K562 (cell line): ENCODE measurements at regions not wholly inside any gene's neighbourhood (a gene's known extent, or its start where the extent isn't known, plus 50 kb on each side); places are given as distances from the start of the nearest gene placed in this dataset.

Source experiments
- ATAC-seq: fragments of 200-7000 bp; cut with Tn5 transposase; 3 replicates; pipeline ENCODE4 v1.9.1; 2020; ENCODE audit warnings: moderate library complexity
- BruUV-seq: library from RNA; stranded (reverse); fragments of 400-500 nt; replicated peaks from 2 replicates; lab custom pipeline; 2021; lab: Mats Ljungman, UMichigan
- CTCF ChIA-PET: fragments of 300-600 bp; formaldehyde crosslinking; extraction: SDS; loops from one replicate; lab custom pipeline; 2021; ENCODE audit warnings: low intra/inter-chr PET ratio; lab: Yijun Ruan, JAX
- POLR2A ChIA-PET: fragments of 300-600, 350-650 bp; sonication (Branson Sonifier 250); formaldehyde crosslinking; extraction: SDS; loops from one replicate; lab custom pipeline; 2021; ENCODE audit warnings: antibody characterized with exemption, inconsistent platforms; lab: Yijun Ruan, JAX
- DNase-seq, 4 experiments: peaks; one replicate each; pipeline versions ENCODE4 v3.0.0 to v3.0.0-alpha.2; 2011 to 2018; ENCODE audit warnings: low spot score in 3 of 4, mixed read lengths in 3 of 4; ENCODE audit errors: extremely low read depth in 1 of 4
- FAIRE-seq: peaks from 2 replicates; lab custom pipeline; 2011; peaks lifted over from hg19 to GRCh38; lab: Jason Lieb, UNC
- H2AFZ ChIP-seq: 2 replicates; pipeline ENCODE4 v1.6.0; 2011; ENCODE audit warnings: low read depth, low read length, control low read depth, inconsistent platforms
- H3K27ac ChIP-seq: fragments of 200-600 bp; 3 replicates; pipeline ENCODE4 v1.8.0; 2011; ENCODE audit warnings: low read depth, mild to moderate bottlenecking, control low read depth, inconsistent platforms, low read length, moderate library complexity, mixed read lengths; ENCODE audit errors: extremely low read depth
- H3K27me3 ChIP-seq, 2 experiments: fragments of 300-600 bp in 1 of 2; 2 replicates in 1 of 2; 3 replicates in 1 of 2; pipeline versions ENCODE4 v1.6.0 to v1.8.0; 2011; ENCODE audit warnings: inconsistent platforms in 2 of 2, low read length in 2 of 2, mild to moderate bottlenecking in 1 of 2, mixed read lengths in 1 of 2, moderate library complexity in 1 of 2; ENCODE audit not compliant: control insufficient read depth in 2 of 2, insufficient read depth in 2 of 2
- H3K36me3 ChIP-seq: fragments of 300-600 bp; 3 replicates; pipeline ENCODE4 v1.8.0; 2011; ENCODE audit warnings: mild to moderate bottlenecking, low read length, inconsistent platforms; ENCODE audit not compliant: control insufficient read depth, insufficient read depth
- H3K4me1 ChIP-seq, 2 experiments: fragments of 200-600 bp in 1 of 2; replicated peaks in 1 of 2; 2 replicates in 1 of 2; 3 replicates in 1 of 2; pipeline versions ENCODE4 v1.5.1 to v1.8.0; 2011; ENCODE audit warnings: inconsistent platforms in 2 of 2, low read length in 2 of 2, mild to moderate bottlenecking in 1 of 2, mixed read lengths in 1 of 2, moderate library complexity in 1 of 2; ENCODE audit not compliant: control insufficient read depth in 2 of 2, insufficient read depth in 2 of 2
- H3K4me2 ChIP-seq: 2 replicates; pipeline ENCODE4 v1.6.1; 2011; ENCODE audit warnings: low read length, control low read depth, inconsistent platforms, mixed read lengths; ENCODE audit not compliant: insufficient read depth
- H3K4me3 ChIP-seq: fragments of 200-600 bp; sonication (generic), shearing (Covaris generic); 2 replicates; pipeline ENCODE4 v1.5.1; 2016; ENCODE audit warnings: control low read depth, inconsistent platforms
- H3K79me2 ChIP-seq: fragments of 200-600 bp; 3 replicates; pipeline ENCODE4 v1.8.0; 2011; ENCODE audit warnings: low read length, inconsistent platforms; ENCODE audit not compliant: control insufficient read depth, insufficient read depth
- H3K9ac ChIP-seq, 2 experiments: 2 replicates each; pipeline versions ENCODE4 v1.6.0 to v1.6.1; 2011; ENCODE audit warnings: low read depth in 2 of 2, low read length in 2 of 2, control low read depth in 1 of 2, inconsistent platforms in 1 of 2, mild to moderate bottlenecking in 1 of 2, mixed read lengths in 1 of 2; ENCODE audit not compliant: insufficient read depth in 1 of 2
- H3K9me1 ChIP-seq: one replicate; pipeline ENCODE4 v1.6.0; 2011; ENCODE audit warnings: inconsistent platforms, mild to moderate bottlenecking, low read length, moderate library complexity; ENCODE audit not compliant: control insufficient read depth, insufficient read depth
- H3K9me3 ChIP-seq: replicated peaks from 2 replicates; pipeline ENCODE4 v1.5.1; 2011; ENCODE audit warnings: low read depth, low read length, inconsistent platforms; ENCODE audit not compliant: control insufficient read depth, insufficient read depth
- H4K20me1 ChIP-seq: replicated peaks from 2 replicates; pipeline ENCODE4 v1.6.1; 2011; ENCODE audit warnings: low read length, inconsistent platforms, mixed read lengths; ENCODE audit not compliant: control insufficient read depth, insufficient read depth
- CBX2 ChIP-seq: fragments of 200-600 bp; sonication (generic); IDR thresholded peaks from one replicate; pipeline ENCODE4 v1.6.1; 2012; ENCODE audit warnings: mild to moderate bottlenecking, low read length, inconsistent platforms; ENCODE audit not compliant: insufficient read depth, poor library complexity, severe bottlenecking
- TAF7 ChIP-seq: fragments of 450-650 bp; IDR thresholded peaks from 2 replicates; pipeline ENCODE4 v1.6.1; 2016; ENCODE audit warnings: missing genetic modification characterization, missing compliant biosample characterization
- ZNF431 ChIP-seq: sonication (generic); formaldehyde crosslinking; IDR thresholded peaks from 2 replicates; pipeline ENCODE4 v1.8.0; 2022; ENCODE audit warnings: mild to moderate bottlenecking, missing genetic modification reagents
- ZNF609 ChIP-seq: sonication (generic); formaldehyde crosslinking; IDR thresholded peaks from 2 replicates; pipeline ENCODE4 v1.8.1; 2023; ENCODE audit warnings: missing genetic modification reagents, mild to moderate bottlenecking, borderline replicate concordance
- ZZZ3 ChIP-seq: fragments of 450-650 bp; IDR thresholded peaks from 2 replicates; pipeline ENCODE4 v1.6.1; 2016; ENCODE audit warnings: antibody characterized with exemption, mild to moderate bottlenecking, moderate library complexity
- WGBS: fragments of 100-300 bp; shearing (Covaris generic); methylation state at CpG from one replicate; pipeline ENCODE4 v1.1.6; 2016; ENCODE audit warnings: low coverage, mixed read lengths; ENCODE audit not compliant: insufficient coverage; ENCODE audit errors: missing lambda C conversion rate; 5-methylcytosine and 5-hydroxymethylcytosine counted together
- in situ Hi-C: fragments of 300-500 bp; cut with MboI; formaldehyde crosslinking; loops from 4 replicates; pipeline ENCODE4 v1.15.0; 2018; ENCODE audit warnings: inconsistent platforms, mixed read lengths
- intact Hi-C: fragments of 100-400 bp; cut with micrococcal nuclease; formaldehyde crosslinking; loops from 2 replicates; pipeline ENCODE4 v1.14.2; 2022

GRCh38 chr17:79415365-79415764, 195.5 kb downstream of the RBFOX3 start:
- intact Hi-C loops, result no loop called here
- DNase-seq, result no peak
- H3K9ac ChIP-seq, result no peak overlapping the region
- BruUV-seq, result no TSS peak
- no peaks in the 10 kb centered on the region for H3K79me2 ChIP-seq
- peaks cover 2% of the 10 kb centered on the region; the same call in 1 of the 2 replicates for H3K9me3 ChIP-seq
- no peak overlapping the region for H2AFZ ChIP-seq
- peaks cover 0 to 2% of the 10 kb centered on the region in 2 experiments; a peak in 1 of 5 replicates for H3K4me1 ChIP-seq
- H3K36me3 ChIP-seq, result no peaks in the 10 kb centered on the region
- CTCF ChIA-PET, result interaction anchor here (0.6 kb wide), 1 partner anchor 15 kb away, joined by 4 read pairs; no protein-coding TSS in a partner anchor
- in situ Hi-C loops, result no loop called here
- ATAC-seq, result no peak
- no peak overlapping the region for H3K4me2 ChIP-seq
- TF ChIP-seq TAF7 (no peak), ZZZ3 (no peak), CBX2 (no peak), ZNF431 (CRISPR knock-in tag) (no peak), ZNF609 (CRISPR knock-in tag) (no peak)
- no peak overlapping the region for H3K27ac ChIP-seq
- H4K20me1 ChIP-seq, result peaks cover 10% of the 10 kb centered on the region
- peaks cover 11 to 61% of the 10 kb centered on the region in 2 experiments; a peak in 4 of 5 replicates for H3K27me3 ChIP-seq
- 0% methylated on average over 13 of the region's 13 CpGs for WGBS
- no peaks in the 10 kb centered on the region for H3K9me1 ChIP-seq
- POLR2A ChIA-PET, result interaction anchor here (0.8 kb wide), 1 partner anchor 216 kb away, joined by 3 read pairs; no protein-coding TSS in a partner anchor
- H3K4me3 ChIP-seq, result no peak overlapping the region
- no peak for FAIRE-seq
